Lower leg skin (tissue), 3 donors: ENCODE measurements at regions not wholly inside any gene's neighbourhood (a gene's known extent, or its start where the extent isn't known, plus 50 kb on each side); places are given as distances from the start of the nearest gene placed in this dataset.

Experiments
- POLR2A ChIP-seq, 2 donors: fragments of 450-650 bp; IDR thresholded peaks; one replicate each; pipeline ENCODE4 v1.6.1; 2016 to 2017; ENCODE audit warnings: antibody characterized with exemption in 2 of 2, mild to moderate bottlenecking in 1 of 2, moderate library complexity in 1 of 2
- TF ChIP-seq, protein P1 (sequence below), 3 donors: fragments of 450-650 bp; IDR thresholded peaks; one replicate each; pipeline ENCODE4 v1.5.1; 2016; ENCODE audit warnings: antibody characterized with exemption in 3 of 3, mild to moderate bottlenecking in 3 of 3, moderate library complexity in 2 of 3

DNA sequence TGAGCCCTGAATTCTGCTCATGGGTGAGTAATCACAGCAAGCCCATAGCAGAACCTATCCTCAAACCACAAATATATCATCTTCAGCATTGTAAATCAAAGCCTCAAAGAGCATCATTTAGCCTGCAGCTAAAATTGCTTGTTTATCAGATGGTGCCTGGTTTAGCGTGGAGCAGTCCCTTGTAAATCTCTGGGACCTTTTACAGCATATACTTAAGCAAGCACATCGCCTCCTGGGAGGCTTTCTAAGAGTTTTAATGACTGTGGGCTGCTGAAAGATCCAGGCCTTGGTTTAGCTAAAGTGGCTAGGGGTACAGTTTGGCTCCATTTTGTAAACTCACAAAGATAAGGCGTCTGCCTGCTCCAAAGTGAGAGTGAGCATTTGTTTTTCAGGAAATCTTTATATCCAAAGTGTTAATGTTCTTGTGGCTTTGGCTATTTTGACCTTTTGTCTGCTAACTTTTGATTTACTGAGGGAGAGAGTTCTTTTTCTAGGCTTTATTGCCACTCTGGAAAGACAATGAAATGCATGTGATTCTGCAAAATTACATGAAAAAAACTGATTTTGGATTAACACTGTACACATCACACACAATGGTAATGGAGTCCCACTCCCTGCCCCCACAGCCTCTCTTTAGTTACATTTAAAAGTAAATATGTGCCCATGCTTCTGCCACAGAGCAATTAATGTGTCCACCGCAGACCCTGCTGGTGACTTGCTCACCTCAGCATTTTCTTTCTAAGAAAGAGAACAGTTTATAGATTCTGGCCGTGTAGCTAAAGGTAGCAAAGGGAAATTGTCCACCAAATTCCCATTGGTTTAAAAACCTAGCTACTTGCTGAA, 194.8 kb downstream of the LNPK start:
- TF ChIP-seq, protein P1, sequence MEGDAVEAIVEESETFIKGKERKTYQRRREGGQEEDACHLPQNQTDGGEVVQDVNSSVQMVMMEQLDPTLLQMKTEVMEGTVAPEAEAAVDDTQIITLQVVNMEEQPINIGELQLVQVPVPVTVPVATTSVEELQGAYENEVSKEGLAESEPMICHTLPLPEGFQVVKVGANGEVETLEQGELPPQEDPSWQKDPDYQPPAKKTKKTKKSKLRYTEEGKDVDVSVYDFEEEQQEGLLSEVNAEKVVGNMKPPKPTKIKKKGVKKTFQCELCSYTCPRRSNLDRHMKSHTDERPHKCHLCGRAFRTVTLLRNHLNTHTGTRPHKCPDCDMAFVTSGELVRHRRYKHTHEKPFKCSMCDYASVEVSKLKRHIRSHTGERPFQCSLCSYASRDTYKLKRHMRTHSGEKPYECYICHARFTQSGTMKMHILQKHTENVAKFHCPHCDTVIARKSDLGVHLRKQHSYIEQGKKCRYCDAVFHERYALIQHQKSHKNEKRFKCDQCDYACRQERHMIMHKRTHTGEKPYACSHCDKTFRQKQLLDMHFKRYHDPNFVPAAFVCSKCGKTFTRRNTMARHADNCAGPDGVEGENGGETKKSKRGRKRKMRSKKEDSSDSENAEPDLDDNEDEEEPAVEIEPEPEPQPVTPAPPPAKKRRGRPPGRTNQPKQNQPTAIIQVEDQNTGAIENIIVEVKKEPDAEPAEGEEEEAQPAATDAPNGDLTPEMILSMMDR (IDR thresholded peaks at IDR 0.05) = no peak
- no peak for TF ChIP-seq POLR2A (IDR thresholded peaks at IDR 0.05)
